HG03066 (cell line): ENCODE measurements at regions not wholly inside any gene's neighbourhood (a gene's known extent, or its start where the extent isn't known, plus 50 kb on each side); places are given as distances from the start of the nearest gene placed in this dataset.

ENCODE experiments used
- ATAC-seq: cut with Tn5 transposase; IDR thresholded peaks from one replicate; pipeline ENCODE4 v1.9.1; 2021; ENCODE audit warnings: low read depth; ENCODE audit not compliant: unreplicated experiment

DNA sequence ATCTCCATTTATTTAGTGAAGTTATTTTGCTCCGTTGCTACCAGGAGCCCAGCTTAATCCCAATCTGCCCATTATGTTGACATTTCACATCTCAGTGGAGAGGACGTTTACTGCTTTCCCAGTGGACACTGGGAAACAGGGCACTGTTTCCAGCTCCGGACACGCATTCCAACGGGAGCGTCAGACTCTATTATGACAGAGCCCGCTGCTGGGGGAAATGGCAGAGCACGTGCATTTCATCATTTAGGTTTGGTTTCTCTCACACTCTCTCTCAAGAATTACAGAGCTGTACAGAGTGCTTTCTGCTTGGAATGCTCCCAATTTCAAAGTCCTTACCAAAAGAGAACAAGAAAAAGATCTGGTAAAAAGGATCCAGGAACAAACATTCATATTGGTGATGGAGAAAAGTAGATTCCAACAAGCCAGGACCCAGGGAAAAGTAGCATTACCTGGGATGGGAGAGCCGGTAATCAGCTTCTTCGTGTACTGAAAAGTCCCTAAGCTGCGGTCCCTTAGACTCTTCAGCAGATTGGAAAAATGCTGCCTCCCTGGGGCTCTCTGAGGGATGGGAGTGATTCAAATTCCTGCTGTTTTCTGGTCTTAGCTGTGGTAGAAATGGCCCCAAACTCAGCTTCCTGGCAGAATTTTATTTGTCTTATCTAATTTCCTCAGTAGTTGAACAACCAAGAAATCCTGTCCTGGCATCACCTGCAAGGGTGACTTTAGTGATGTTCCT, 136.0 kb upstream of the THBS1 start:
- ATAC-seq = no peak

DNA sequence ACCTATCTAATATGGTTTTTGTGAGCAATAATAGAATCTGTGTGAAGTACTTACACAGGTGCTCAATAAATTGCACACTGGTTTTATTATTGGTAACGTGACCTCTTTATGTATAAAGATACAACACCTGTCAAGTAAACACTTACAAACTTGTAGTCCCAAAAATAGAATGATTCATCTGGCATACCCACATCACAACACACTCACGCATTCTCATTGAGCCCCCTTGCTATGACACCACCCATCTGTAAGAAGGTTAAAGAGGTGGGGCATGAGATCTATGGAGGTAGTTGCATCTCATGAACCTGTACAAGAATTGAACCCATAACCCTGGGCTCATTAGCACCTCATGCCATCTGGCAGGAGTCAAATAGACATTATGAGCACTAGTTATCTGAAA, 134.9 kb upstream of the THBS1 start:
- ATAC-seq = no peak

DNA sequence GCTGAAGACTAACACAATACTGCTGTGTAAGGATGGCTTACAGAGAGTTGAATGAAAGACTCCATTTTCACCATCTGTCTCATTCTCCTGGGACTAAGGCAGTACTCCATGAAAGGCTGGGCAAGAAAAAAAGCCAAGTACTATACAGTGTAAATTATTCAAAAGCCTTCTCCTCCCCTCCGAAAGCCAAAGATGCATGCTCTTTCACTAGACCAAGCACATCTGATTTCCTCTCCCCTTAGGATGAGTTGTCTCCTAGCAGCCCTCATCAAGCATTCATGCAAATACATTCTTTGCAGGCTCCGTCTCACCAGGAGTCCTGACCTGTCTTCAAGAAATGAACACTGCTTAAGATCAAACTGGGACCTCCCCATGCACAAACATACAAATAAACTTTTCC, 133.5 kb upstream of the THBS1 start:
- no peak for ATAC-seq

DNA sequence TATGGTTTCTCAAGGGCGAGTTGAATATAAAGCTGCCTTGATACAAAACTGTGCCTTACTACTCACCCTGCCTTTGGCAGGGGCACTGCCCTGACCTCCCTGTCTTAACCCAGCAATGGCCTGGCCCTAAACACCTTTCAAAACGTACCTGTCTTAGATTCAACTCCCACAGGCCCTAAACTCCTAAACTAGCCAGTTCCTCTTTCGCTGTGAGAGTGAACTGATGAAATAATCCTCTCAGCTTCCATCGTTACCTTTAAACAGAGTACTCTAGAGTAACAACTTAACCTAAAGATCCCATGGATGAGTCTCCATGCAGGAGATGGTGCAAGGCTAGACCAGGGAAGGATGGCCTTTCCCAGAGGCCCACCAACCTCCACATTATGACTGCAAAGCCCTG, 133.0 kb upstream of the THBS1 start:
- no peak for ATAC-seq

DNA sequence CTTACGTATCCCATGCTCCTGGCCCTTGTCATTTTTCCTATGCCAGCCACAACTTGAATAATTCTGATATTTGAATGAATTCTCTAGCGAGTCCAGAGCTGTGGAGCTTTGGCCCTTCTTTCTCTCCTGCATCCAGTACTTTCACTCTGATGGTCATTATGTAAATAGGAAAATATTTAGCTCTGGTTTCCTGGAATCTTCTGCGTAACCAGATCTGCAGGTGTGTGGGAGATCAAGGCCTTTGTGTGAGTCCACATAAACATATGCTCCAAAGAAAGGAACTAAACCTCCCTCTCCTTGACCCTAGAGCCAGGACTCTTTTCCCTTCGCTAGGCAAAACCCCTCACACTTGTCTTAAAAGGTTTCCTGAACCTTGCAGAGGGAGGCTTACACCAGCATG, 132.5 kb upstream of the THBS1 start:
- ATAC-seq = no peak

DNA sequence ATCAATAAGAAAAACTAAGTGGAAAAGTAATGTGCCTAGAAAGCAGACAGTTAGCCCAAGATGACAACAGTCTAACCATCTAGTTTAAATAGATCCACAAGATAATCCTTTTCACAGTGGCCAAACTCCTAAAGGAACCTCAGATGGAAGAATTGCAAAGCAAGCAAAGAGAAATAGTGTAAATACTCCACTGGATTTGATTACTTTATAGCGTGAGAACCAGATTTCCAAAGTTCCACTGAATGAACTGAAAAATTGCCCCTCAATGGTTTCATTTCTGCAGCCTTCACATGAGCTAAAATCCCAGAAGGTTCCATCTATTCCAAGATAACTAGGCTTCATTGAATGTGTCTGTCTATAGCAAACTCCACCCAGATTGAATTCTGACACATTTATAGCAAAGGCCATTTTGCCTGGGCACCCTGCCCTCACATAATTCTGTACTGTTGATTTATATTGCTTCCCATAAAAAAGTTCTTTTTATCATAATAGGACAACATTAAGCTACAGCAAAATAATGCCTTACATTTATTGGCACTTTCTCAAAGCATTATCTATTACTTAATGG, 129.7 kb upstream of the THBS1 start:
- ATAC-seq = no peak

DNA sequence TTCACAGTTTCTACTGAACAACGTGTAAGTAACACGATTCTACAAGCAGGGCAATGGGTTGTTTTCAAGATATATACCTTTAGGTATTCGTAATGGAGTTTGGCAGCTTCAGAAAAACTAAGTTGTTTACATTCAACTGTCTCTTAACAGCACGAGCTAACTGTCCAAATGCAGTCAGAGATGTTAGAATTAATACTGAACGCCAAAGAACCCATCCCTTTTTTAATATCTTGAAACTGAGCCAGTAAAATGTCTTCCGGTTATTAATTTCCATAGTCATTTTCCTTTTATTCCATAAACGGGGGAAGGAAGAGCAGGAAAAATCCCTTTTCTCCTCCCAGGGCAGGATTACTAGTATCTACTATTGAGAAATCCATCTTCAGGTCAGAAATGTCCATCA, 129.0 kb upstream of the THBS1 start:
- no peak for ATAC-seq

DNA sequence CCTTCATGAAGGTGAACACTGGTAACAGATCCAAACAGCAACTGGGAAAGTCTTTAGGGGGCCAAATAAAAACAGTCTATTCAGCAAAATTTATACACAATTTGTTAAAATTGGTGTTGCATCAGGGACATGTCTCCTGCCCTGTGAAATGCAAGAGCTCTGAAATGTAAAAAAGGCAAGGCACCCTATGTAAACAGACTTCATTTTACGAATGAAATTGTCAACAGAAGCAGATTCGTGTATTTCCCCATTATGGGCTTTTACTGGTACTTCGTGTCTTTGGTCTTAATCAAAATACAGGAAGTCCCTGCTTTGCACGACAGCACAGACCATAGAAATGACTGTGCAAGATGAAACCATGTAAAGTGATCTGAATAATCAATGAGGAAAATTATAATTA, 127.3 kb upstream of the THBS1 start:
- no peak for ATAC-seq

DNA sequence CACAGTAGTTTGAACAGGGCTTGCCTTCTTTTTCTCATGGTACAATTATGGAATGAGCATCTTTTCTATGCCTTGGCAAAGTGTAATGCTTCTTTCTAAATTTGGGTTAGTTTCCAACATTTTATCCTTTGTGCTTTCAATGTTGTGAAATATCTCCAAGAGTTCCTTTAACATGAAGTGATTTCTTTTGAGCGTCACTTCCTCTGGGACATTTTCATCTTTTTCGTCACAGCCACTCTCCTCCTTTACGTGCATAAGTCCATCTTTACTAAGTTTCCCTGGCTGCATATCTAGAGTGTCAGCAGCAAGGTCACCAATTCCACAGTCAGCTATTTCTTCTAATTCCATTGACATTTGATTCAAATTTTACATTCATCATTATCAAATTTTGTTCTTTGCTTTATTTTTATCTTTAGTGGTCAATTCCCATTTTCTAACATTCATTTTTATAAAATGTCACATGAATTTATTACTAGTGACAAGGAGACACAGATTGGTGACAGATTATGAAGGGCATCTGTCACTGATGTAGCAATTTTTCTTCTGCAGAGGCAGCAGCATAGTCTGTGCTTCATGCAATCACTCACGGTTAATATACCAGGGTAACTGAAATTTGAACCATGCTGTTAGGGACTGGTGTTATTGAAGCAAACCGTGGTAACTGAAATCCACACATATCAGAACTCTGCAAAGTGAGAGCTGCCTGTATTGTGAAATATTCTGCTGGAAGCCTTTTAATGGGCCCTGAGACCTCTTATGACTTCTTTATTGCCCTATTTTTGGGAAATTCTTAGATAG, 126.5 kb upstream of the THBS1 start:
- no peak for ATAC-seq

DNA sequence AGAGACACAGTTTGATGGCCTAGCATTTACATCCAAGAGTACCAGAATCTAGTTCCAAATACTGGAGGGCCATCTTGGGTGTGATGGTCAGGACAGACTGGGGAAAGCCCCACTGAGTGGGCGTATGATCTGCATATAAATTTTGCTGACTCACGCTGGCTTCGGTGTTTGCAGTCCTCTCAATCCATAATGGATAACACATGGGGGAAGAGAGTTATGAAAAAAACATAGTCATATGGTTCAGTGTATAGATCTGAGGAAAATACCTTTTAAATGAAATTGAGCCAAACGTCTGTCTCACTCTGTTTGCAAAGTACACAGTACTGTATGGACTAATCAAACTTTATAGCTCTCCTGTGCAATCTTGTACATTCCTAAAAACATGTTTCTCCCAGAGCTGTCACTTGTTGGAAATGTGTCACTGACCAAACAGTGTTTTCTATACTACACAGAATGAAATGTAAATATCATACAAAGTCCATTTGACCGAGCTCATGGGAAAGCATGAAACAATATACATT, 125.3 kb upstream of the THBS1 start:
- no peak for ATAC-seq

DNA sequence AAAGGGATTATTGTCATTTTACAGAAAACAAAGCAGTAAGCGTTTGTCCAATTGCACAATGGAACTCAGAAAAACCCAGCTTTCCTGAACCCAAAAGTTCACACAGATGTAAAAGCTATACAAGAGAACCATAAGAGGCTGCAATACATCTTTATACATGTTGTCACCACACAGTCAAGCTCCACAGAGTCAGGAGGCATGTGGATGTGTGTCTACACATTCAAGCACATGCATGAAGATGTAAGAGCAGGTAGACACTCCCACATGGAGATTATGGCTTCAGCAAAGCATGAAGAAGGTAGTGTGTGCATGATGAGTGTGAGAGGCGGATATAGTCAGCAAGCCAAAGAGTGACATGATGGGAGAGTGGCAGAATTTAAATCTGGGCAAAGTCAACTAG, 124.7 kb upstream of the THBS1 start:
- ATAC-seq = no peak

DNA sequence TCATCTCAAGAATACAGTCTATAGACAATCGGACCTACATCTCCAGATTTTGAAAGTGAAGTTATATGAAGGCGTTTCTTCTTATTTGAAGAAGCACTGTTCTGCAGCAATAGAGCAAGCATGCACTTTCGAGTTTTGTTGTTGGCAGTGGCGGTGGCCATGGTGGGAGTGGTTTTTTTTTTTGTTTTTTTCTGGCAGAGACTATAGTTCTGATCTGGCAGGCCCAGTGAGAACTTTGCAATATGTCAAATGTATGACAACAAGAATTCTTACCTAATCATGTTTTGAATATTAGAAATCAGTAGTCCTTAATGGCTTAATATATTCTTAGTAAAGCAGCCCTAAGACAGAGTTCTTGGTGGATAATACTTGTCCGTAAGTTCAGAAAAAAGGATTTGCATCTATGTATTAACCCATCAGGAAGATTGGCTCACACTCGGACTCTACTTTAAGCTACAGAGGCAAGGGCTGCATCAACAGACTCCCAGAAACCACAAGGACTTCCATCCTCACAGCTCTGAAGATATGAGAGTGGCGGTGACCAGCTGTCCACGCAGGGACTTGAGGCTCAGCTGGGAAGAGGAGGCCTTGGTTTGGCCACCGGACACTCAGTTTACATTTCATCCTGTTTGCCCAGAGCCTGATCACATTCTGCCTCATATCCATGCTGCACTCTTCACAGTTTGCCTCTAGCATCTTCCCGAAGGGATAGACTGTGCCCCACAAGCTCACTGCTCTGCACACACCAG, 124.1 kb upstream of the THBS1 start:
- ATAC-seq = no peak

DNA sequence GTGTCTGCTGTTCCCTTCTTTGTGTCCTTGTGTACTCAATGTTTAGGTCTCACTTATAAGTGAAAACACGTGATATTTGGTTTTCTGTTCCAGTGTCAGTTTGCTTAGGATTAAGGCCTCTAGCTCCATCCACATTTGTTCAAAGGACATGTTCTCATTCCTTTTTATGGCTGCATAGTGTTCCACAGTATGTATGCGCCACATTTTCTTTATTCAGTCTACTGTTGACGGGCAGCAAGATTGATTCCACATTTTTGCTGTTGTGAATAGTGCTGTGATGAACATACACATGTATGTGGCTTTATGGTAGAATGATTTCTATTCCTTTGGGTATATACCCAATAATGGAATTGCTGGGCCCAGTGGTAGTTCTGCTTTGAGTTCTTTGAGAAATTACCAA, 122.7 kb upstream of the THBS1 start:
- no peak for ATAC-seq

DNA sequence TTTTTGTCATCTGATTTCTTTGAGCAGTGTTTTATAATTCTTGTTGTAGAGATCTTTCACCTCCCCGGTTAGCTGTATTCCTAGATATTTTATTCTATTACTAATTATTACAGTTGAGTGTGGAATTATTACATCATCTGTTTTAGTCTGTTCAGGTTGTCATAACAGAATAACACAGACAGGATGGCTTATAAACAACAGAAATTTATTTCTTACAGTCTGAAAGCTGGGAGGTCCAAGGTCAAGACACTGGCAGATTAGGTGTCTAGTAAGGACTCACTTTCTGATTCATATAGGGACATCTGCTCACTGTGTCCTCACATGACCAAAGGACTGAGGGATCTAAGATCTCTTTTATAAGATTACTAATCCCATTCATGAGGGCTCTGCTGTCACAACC, 121.3 kb upstream of the THBS1 start:
- ATAC-seq = no peak

DNA sequence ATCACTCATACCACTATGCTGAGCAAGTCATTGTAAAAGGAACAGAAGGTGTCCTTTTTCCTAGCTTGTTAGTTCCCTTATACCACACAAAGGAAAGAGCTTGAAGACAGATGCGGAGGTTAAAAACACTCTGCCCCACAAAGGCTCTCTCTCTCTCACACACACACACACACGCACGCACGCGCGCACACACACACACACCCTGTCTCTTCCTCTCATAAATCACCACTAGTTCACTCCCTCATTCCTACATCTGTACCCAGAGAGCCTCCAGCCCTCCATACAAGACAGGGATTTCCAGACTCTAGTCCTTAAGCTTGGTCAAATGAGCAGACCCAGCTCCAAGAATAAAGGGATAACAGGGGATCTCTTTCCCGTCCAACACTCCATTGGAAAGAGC, 120.1 kb upstream of the THBS1 start:
- no peak for ATAC-seq

DNA sequence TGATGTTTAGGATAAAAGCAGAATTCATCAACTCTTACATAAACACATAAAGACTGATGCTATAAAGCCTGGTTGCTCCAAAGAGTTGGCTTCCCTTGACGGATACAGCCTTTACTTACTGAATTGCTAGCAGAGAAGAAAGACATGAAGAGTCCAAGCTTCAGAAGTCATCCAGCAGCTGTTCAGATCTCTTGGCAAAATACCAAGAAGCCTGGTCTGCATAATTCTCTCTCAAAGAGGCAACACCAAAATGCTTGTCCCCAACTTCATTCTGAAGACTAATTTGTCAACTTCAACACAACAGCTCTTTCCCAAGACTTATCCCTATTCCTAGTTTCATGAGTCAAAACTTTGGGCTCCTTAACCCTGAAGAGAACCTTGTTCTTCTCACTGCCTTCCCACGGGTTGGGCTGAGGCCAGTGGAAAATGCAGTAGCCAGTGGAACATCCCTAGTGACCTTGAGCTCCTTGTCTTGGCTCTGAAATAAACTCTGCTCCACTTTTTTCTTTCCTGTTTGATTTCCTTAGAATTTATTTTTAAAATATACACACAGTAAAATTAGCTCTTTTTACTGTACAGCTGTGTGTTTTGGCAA, 119.2 kb upstream of the THBS1 start:
- ATAC-seq = no peak

DNA sequence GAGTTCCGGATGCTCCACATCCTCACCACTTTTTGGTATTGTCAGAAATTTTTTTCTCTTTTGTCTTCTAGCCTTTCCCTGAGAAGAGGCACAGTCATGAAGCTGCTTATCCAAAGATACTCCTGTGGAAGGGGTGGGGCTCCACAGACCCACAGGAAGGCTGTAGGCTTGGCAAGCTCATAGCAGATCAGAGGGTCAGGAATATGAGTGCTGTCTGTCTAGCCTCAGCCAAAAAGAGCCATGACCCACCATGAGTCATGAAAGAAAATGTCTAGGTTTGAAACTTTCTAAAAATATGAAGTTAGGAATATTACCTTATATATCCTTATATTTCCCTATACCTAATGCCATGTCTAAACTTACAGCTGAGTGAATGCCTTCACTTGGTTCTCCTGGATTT, 118.2 kb upstream of the THBS1 start:
- no peak for ATAC-seq

DNA sequence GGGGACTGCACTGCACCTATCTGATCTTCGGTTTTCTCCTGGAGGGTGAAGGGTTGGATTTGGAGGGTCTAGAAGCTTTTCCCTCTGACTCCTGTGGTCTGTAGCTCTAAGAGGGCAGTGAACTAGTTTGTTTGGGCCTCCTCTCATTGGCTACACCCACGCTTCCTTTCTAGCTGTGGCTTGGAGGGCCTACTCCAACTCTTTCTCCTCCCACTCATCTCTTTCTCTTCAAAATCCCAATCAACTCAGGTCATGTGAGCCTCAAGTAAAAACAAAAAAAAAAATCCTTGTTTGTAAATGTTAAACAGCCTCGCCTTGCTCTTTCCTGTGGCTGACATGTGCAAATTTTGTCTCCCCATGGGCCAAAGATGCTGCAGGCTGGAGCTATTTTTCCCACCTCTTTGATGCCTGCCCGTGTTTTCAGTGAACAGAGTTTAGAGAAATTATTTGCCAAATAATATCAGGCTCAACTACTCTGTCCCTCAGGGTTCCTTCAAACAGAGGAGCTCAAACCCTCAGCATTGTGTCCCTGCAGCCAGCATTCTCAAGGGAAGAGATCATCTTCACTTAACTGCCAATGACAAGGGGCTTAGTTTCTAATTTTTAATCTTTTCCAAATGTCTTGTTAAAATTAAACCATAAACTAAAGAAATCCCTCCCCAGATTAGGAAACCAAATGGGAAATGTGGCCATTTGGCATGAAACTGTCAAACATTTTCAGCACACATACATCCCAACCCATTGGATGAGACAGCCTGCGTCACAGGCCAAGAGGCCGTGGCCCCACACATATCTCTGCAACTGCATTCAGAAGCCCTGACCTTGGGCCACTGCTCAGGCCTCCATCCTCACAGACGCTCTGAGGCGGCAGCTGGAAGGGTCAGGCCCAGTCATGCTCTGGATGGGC, 114.8 kb upstream of the THBS1 start:
- no peak for ATAC-seq

DNA sequence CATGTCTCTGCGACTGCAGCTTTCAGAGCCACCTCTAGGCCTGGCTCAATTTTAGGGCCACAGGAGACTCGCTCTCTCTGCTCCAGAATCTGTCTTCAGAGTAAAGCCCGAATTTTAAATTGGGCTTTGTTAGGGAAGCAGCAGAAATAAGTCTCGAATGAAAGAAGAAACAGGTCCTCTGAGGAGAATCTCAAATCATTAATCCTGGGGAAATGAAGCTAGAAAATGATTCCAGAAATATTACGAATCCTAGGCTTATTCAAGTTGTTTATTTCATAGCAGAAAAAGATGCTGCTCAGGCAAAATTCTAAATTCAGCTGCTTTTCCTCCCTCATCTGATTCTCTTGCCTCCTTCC, 114.2 kb upstream of the THBS1 start:
- no peak for ATAC-seq

DNA sequence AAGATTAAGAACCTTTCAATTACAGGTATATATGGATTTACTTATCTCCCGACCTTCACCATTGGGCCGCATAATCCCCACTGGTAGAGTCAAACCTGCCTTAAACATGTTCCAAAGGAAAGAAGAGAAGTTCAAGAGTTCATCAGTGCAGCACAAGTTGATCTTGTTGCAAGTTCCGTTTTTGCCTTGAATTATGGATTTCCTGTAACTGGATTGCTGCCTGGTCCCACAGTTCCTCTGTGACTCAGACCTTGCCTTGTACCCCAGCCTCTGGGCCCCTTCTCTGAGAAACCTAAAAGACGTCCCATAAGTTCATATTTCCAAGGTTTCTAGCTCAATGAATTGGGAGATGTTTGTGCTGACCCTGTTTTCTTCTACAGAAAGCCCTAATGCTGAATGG, 112.5 kb upstream of the THBS1 start:
- no peak for ATAC-seq
